CD4-positive, alpha-beta T cell (primary cell): ENCODE measurements at regions not wholly inside any gene's neighbourhood (a gene's known extent, or its start where the extent isn't known, plus 50 kb on each side); places are given as distances from the start of the nearest gene placed in this dataset.

ENCODE experiments used
- ATAC-seq: fragments of 200-7000 bp; cut with Tn5 transposase; one replicate; pipeline ENCODE4 v1.10.0; 2022; ENCODE audit warnings: mild to moderate bottlenecking; ENCODE audit not compliant: poor library complexity
- CTCF ChIA-PET: fragments of 350-600 bp; sonication (Branson Sonifier 250); formaldehyde crosslinking; loops from one replicate; lab custom pipeline; 2021; ENCODE audit warnings: antibody characterized with exemption, inconsistent platforms; lab: Charles Lee
- POLR2A ChIA-PET: fragments of 350-600 bp; sonication (Branson Sonifier 250); formaldehyde crosslinking; loops from one replicate; lab custom pipeline; 2021; ENCODE audit warnings: antibody characterized with exemption, inconsistent platforms; lab: Charles Lee
- DNase-seq, 14 experiments: peaks; one replicate each; pipeline ENCODE4 v3.0.0-alpha.2; 2013 to 2020; ENCODE audit warnings: mixed read lengths in 2 of 14
- H3K27ac ChIP-seq, 2 donors: one replicate each; pipeline versions ENCODE4 v1.5.1 to v1.7.0; 2013; ENCODE audit warnings: low read length in 2 of 2, low read depth in 1 of 2, mild to moderate bottlenecking in 1 of 2
- H3K27me3 ChIP-seq, 2 experiments: 1 replicate in 1 of 2; 2 replicates in 1 of 2; pipeline versions ENCODE4 v1.6.1 to v1.7.0; 2013; ENCODE audit warnings: low read length in 2 of 2, control low read depth in 1 of 2, mild to moderate bottlenecking in 1 of 2, moderate library complexity in 1 of 2; ENCODE audit not compliant: insufficient read depth in 2 of 2, control insufficient read depth in 1 of 2
- H3K36me3 ChIP-seq: one replicate; pipeline ENCODE4 v1.6.1; 2013; ENCODE audit warnings: low read length, control low read depth; ENCODE audit not compliant: insufficient read depth
- H3K4me1 ChIP-seq: one replicate; pipeline ENCODE4 v1.6.1; 2013; ENCODE audit warnings: low read length, control low read depth; ENCODE audit not compliant: insufficient read depth
- H3K4me3 ChIP-seq: one replicate; pipeline ENCODE4 v1.5.1; 2013; ENCODE audit warnings: mild to moderate bottlenecking, low read length, moderate library complexity
- H3K9me3 ChIP-seq, 2 experiments: 1 replicate in 1 of 2; 2 replicates in 1 of 2; pipeline versions ENCODE4 v1.6.1 to v1.7.0; 2013; ENCODE audit warnings: low read length in 2 of 2, mild to moderate bottlenecking in 2 of 2, control low read depth in 1 of 2, moderate library complexity in 1 of 2; ENCODE audit not compliant: control insufficient read depth in 1 of 2, insufficient read depth in 1 of 2
- H3K27ac Mint-ChIP-seq: one replicate; pipeline ENCODE4 v1.8.0; 2020; ENCODE audit warnings: mixed read lengths
- H3K27me3 Mint-ChIP-seq: one replicate; pipeline ENCODE4 v1.8.0; 2021; ENCODE audit warnings: mixed read lengths
- H3K36me3 Mint-ChIP-seq: one replicate; pipeline ENCODE4 v1.8.0; 2021; ENCODE audit warnings: low read depth, mixed read lengths
- H3K4me1 Mint-ChIP-seq: one replicate; pipeline ENCODE4 v1.8.0; 2021; ENCODE audit warnings: low read depth, mixed read lengths
- H3K4me3 Mint-ChIP-seq: one replicate; pipeline ENCODE4 v1.8.0; 2020; ENCODE audit warnings: mild to moderate bottlenecking, mixed read lengths
- H3K9me3 Mint-ChIP-seq: one replicate; pipeline ENCODE4 v1.8.0; 2020; ENCODE audit warnings: mixed read lengths
- intact Hi-C, 2 experiments: fragments of 100-400 bp; cut with DNase I in 1 of 2; cut with micrococcal nuclease in 1 of 2; formaldehyde crosslinking; loops; one replicate each; pipeline versions ENCODE4 v1.15.1 to v1.9.0; 2023 to 2025; cut with DNase I, micrococcal nuclease
- TF ChIP-seq, protein P1 (sequence below): fragments of 200-600 bp; IDR thresholded peaks from one replicate; pipeline ENCODE4 v1.8.0; 2022; ENCODE audit warnings: antibody characterized with exemption, mild to moderate bottlenecking

DNA sequence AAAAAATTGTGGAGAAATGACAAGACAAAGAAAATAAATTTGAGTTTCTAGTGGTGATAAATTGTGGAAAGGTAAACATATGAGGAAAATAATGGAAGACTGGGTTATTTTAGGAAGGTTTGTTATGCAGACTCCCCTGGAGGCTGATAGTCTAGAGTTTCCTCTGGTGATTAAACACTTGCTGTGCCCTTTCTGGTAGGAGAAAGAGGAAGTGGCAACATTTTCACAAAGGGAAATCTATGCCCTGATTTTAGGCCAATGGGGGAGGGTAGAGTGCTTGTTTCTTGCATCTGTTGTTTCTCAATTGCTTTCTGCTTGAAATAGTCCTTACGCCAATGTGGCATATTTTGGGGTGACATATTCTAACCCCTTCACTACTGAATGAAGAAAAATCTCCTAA, 129.1 kb upstream of the DOK5 start:
- no peak overlapping the region for H3K4me3 ChIP-seq
- Mint-ChIP-seq H3K36me3 (no peaks in the 10 kb centered on the region), H3K27me3 (no peaks in the 10 kb centered on the region), H3K9me3 (no peaks in the 10 kb centered on the region), H3K4me3 (no peak overlapping the region), H3K4me1 (no peaks in the 10 kb centered on the region), H3K27ac (no peak overlapping the region)
- TF ChIP-seq, protein P1, sequence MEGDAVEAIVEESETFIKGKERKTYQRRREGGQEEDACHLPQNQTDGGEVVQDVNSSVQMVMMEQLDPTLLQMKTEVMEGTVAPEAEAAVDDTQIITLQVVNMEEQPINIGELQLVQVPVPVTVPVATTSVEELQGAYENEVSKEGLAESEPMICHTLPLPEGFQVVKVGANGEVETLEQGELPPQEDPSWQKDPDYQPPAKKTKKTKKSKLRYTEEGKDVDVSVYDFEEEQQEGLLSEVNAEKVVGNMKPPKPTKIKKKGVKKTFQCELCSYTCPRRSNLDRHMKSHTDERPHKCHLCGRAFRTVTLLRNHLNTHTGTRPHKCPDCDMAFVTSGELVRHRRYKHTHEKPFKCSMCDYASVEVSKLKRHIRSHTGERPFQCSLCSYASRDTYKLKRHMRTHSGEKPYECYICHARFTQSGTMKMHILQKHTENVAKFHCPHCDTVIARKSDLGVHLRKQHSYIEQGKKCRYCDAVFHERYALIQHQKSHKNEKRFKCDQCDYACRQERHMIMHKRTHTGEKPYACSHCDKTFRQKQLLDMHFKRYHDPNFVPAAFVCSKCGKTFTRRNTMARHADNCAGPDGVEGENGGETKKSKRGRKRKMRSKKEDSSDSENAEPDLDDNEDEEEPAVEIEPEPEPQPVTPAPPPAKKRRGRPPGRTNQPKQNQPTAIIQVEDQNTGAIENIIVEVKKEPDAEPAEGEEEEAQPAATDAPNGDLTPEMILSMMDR: no peak
- no peak for DNase-seq
- H3K36me3 ChIP-seq: no peaks in the 10 kb centered on the region
- POLR2A ChIA-PET: no interaction called here
- intact Hi-C loops: no loop called here
- ATAC-seq: no peak
- CTCF ChIA-PET: no interaction called here
- H3K9me3 ChIP-seq: no peaks in the 10 kb centered on the region
- H3K27me3 ChIP-seq: no peaks in the 10 kb centered on the region
- H3K27ac ChIP-seq: no peak overlapping the region
- H3K4me1 ChIP-seq: no peaks in the 10 kb centered on the region

DNA sequence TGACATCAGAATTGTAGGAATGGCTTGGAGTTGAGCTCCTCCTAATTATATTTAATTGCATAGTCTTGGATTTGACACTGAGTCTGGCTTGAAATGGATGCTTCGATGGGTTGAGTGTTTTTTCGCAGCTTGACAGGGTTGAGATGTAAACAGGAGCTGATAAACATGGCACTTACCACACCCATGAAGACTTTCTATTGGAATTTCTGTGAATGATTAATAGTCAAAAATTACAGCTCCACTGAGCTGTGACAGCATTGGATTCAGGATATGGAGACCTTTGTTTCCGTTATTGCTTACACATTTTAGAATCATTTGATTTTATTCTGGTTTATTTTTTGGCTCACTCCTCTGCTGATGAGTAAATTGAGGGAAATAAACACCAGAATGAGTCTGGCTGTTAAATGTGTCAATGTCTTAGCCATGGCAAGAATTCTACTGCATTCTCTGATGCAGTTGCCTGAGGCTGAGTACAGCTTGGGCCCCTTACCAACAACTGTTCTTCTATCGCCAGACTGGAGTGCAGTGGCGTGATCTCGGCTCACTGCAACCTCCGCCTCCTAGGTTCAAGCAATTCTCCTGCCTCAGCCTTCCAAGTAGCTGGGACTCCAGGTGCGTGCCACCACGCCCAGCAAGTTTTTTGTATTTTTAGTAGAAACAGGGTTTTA, 128.1 kb upstream of the DOK5 start:
- H3K4me1 ChIP-seq: no peaks in the 10 kb centered on the region
- no peaks in the 10 kb centered on the region for H3K36me3 Mint-ChIP-seq
- no peak overlapping the region for H3K4me3 ChIP-seq
- intact Hi-C loops: no loop called here
- H3K36me3 ChIP-seq: no peaks in the 10 kb centered on the region
- no peaks in the 10 kb centered on the region for H3K9me3 ChIP-seq
- TF ChIP-seq, protein P1: no peak
- ATAC-seq: no peak
- H3K4me1 Mint-ChIP-seq: no peaks in the 10 kb centered on the region
- H3K27me3 ChIP-seq: peaks cover 0 to 7% of the 10 kb centered on the region in 2 experiments
- ChIA-PET CTCF (no interaction called here), POLR2A (no interaction called here)
- peaks cover 7% of the 10 kb centered on the region for H3K27me3 Mint-ChIP-seq
- no peak for DNase-seq
- H3K27ac Mint-ChIP-seq: no peak overlapping the region
- H3K9me3 Mint-ChIP-seq: no peaks in the 10 kb centered on the region
- no peak overlapping the region for H3K27ac ChIP-seq
- H3K4me3 Mint-ChIP-seq: no peak overlapping the region

DNA sequence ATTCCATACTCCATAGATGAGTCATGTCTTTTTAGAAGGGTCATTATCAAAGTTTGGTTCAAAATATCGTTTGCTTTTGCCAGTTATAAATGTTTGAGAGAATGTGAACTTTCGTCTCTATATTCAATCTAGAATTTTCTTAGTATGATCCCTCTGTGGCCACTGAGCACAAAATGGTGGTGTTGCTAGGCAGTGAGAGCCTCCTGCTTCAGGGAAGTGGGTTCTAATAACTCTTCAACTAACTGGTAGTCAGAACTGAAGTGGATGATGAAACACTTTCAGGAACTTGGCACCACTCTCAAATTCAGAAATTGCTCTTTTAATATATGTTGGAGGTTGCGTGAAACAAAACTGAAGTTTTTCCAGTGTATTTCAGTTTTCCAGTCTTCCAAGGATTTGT, 125.0 kb upstream of the DOK5 start:
- DNase-seq: no peak
- Mint-ChIP-seq H3K36me3 (no peaks in the 10 kb centered on the region), H3K27ac (no peak overlapping the region), H3K4me3 (no peak overlapping the region), H3K4me1 (no peaks in the 10 kb centered on the region), H3K9me3 (no peaks in the 10 kb centered on the region), H3K27me3 (peaks cover 15% of the 10 kb centered on the region)
- Histone ChIP-seq H3K4me3 (no peak overlapping the region), H3K9me3 (no peaks in the 10 kb centered on the region), H3K4me1 (no peaks in the 10 kb centered on the region), H3K27me3 (peaks cover 0 to 7% of the 10 kb centered on the region in 2 experiments), H3K27ac (no peak overlapping the region), H3K36me3 (no peaks in the 10 kb centered on the region)
- CTCF ChIA-PET: interaction anchor here (0.7 kb wide), 1 partner anchor 1429 kb away, joined by 3 read pairs; no protein-coding TSS in a partner anchor
- ATAC-seq: no peak
- POLR2A ChIA-PET: no interaction called here
- TF ChIP-seq, protein P1: no peak
- intact Hi-C loops: no loop called here
